ENCODE measurements at regions not wholly inside any gene's neighbourhood (a gene's known extent, or its start where the extent isn't known, plus 50 kb on each side); places are given as distances from the start of the nearest gene placed in this dataset.

- no peak overlapping the region for H3K14ac ChIP-seq (ENCODE audit: low read length)
- H3K9me3 ChIP-seq (replicated peaks in 1 of 2; ENCODE audit: control insufficient read depth in 2 of 2, insufficient read depth in 1 of 2, low read depth in 1 of 2, low read length in 2 of 2), result no peaks in the 10 kb centered on the region
- no peak overlapping the region for H2AK5ac ChIP-seq (ENCODE audit: low read depth, low read length)
Observed at GRCh38 chr11:91404344-91404743, 820.3 kb upstream of the FAT3 start.

GRCh38 chr11:91397134-91397468, 827.5 kb upstream of the FAT3 start:
- H3K4me3 ChIP-seq (ENCODE audit: low read length in 2 of 2), result no peak overlapping the region
- H3K14ac ChIP-seq (ENCODE audit: low read length), result no peak overlapping the region
- H3K9me3 ChIP-seq (replicated peaks in 1 of 2; ENCODE audit: control insufficient read depth in 2 of 2, insufficient read depth in 1 of 2, low read depth in 1 of 2, low read length in 2 of 2), result no peaks in the 10 kb centered on the region
- H3K23ac ChIP-seq (ENCODE audit: low read depth, low read length, poor library complexity), result no peak overlapping the region
- H2BK5ac ChIP-seq (ENCODE audit: low read length), result no peak overlapping the region
- no peak overlapping the region for H3K18ac ChIP-seq (ENCODE audit: low read length)
- WGBS, 2 donors (ENCODE audit: extremely low coverage in 2 of 2, insufficient read length in 2 of 2, insufficient replicate concordance in 1 of 2), result no CpG with 5 or more reads among the region's 2 CpGs
- no peak overlapping the region for H4K91ac ChIP-seq (ENCODE audit: low read depth, low read length, poor library complexity)
- no peaks in the 10 kb centered on the region for H3K27me3 ChIP-seq (ENCODE audit: control insufficient read depth in 3 of 3, insufficient read depth in 3 of 3, low read depth in 1 of 3, low read length in 3 of 3)
- no peak for DNase-seq (ENCODE audit: low spot score)
- no peak overlapping the region for H2AFZ ChIP-seq (ENCODE audit: low read length)
- H3K36me3 ChIP-seq (replicated peaks in 1 of 2; ENCODE audit: control insufficient read depth in 2 of 2, insufficient read depth in 2 of 2, low read length in 2 of 2), result no peaks in the 10 kb centered on the region
- H3K27ac ChIP-seq (replicated peaks; ENCODE audit: low read length), result no peak overlapping the region
- no peak overlapping the region for H3K9ac ChIP-seq (ENCODE audit: low read depth, low read length, poor library complexity)
- H3K79me1 ChIP-seq (ENCODE audit: low read depth, low read length), result no peaks in the 10 kb centered on the region
- no peak overlapping the region for H2AK5ac ChIP-seq (ENCODE audit: low read depth, low read length)
- no peak overlapping the region for H2BK12ac ChIP-seq (ENCODE audit: low read length)
- no peak overlapping the region for H2BK120ac ChIP-seq (ENCODE audit: low read depth, low read length)
- H3K4me2 ChIP-seq (ENCODE audit: insufficient read depth, low read length, poor library complexity, severe bottlenecking), result no peak overlapping the region
- no peak overlapping the region for H2BK15ac ChIP-seq (ENCODE audit: low read length)
- H4K8ac ChIP-seq (ENCODE audit: low read depth, low read length), result no peak overlapping the region
- no peaks in the 10 kb centered on the region for H3K4me1 ChIP-seq (ENCODE audit: control insufficient read depth in 2 of 2, insufficient read depth in 1 of 2, low read depth in 1 of 2, low read length in 2 of 2)
- no peak overlapping the region for H3K4ac ChIP-seq (ENCODE audit: low read length)

More at GRCh38 chr11:91404344-91404743, 820.3 kb upstream of the FAT3 start:
- Histone ChIP-seq H3K27ac (replicated peaks; ENCODE audit: low read length) (no peak overlapping the region), H2AFZ (ENCODE audit: low read length) (no peak overlapping the region), H3K36me3 (replicated peaks in 1 of 2; ENCODE audit: control insufficient read depth in 2 of 2, insufficient read depth in 2 of 2, low read length in 2 of 2) (no peaks in the 10 kb centered on the region), H2BK5ac (ENCODE audit: low read length) (no peak overlapping the region), H4K8ac (ENCODE audit: low read depth, low read length) (no peak overlapping the region), H2BK120ac (ENCODE audit: low read depth, low read length) (no peak overlapping the region), H3K4me3 (ENCODE audit: low read length in 2 of 2) (no peak overlapping the region), H2BK15ac (ENCODE audit: low read length) (no peak overlapping the region), H3K9ac (ENCODE audit: low read depth, low read length, poor library complexity) (no peak overlapping the region), H3K4me2 (ENCODE audit: insufficient read depth, low read length, poor library complexity, severe bottlenecking) (no peak overlapping the region), H3K4ac (ENCODE audit: low read length) (no peak overlapping the region), H3K18ac (ENCODE audit: low read length) (no peak overlapping the region), H4K91ac (ENCODE audit: low read depth, low read length, poor library complexity) (no peak overlapping the region), H3K4me1 (ENCODE audit: control insufficient read depth in 2 of 2, insufficient read depth in 1 of 2, low read depth in 1 of 2, low read length in 2 of 2) (no peaks in the 10 kb centered on the region), H3K27me3 (ENCODE audit: control insufficient read depth in 3 of 3, insufficient read depth in 3 of 3, low read depth in 1 of 3, low read length in 3 of 3) (no peaks in the 10 kb centered on the region), H3K79me1 (ENCODE audit: low read depth, low read length) (no peaks in the 10 kb centered on the region), H3K23ac (ENCODE audit: low read depth, low read length, poor library complexity) (no peak overlapping the region), H2BK12ac (ENCODE audit: low read length) (no peak overlapping the region)
- no peak for DNase-seq (ENCODE audit: low spot score)

GRCh38 chr11:91396236-91397133, 828.1 kb upstream of the FAT3 start:
- Histone ChIP-seq H3K4me1 (ENCODE audit: control insufficient read depth in 2 of 2, insufficient read depth in 1 of 2, low read depth in 1 of 2, low read length in 2 of 2) (no peaks in the 10 kb centered on the region), H3K4me2 (ENCODE audit: insufficient read depth, low read length, poor library complexity, severe bottlenecking) (no peak overlapping the region), H3K9ac (ENCODE audit: low read depth, low read length, poor library complexity) (no peak overlapping the region), H3K36me3 (replicated peaks in 1 of 2; ENCODE audit: control insufficient read depth in 2 of 2, insufficient read depth in 2 of 2, low read length in 2 of 2) (no peaks in the 10 kb centered on the region), H3K23ac (ENCODE audit: low read depth, low read length, poor library complexity) (no peak overlapping the region), H4K91ac (ENCODE audit: low read depth, low read length, poor library complexity) (no peak overlapping the region), H4K8ac (ENCODE audit: low read depth, low read length) (no peak overlapping the region), H2BK5ac (ENCODE audit: low read length) (no peak overlapping the region), H3K79me1 (ENCODE audit: low read depth, low read length) (no peaks in the 10 kb centered on the region), H2BK15ac (ENCODE audit: low read length) (no peak overlapping the region), H3K4me3 (ENCODE audit: low read length in 2 of 2) (no peak overlapping the region), H2AK5ac (ENCODE audit: low read depth, low read length) (no peak overlapping the region), H3K18ac (ENCODE audit: low read length) (no peak overlapping the region), H3K14ac (ENCODE audit: low read length) (no peak overlapping the region), H3K27me3 (ENCODE audit: control insufficient read depth in 3 of 3, insufficient read depth in 3 of 3, low read depth in 1 of 3, low read length in 3 of 3) (no peaks in the 10 kb centered on the region), H3K9me3 (replicated peaks in 1 of 2; ENCODE audit: control insufficient read depth in 2 of 2, insufficient read depth in 1 of 2, low read depth in 1 of 2, low read length in 2 of 2) (no peaks in the 10 kb centered on the region), H2BK120ac (ENCODE audit: low read depth, low read length) (no peak overlapping the region), H3K27ac (replicated peaks; ENCODE audit: low read length) (no peak overlapping the region), H2AFZ (ENCODE audit: low read length) (no peak overlapping the region), H3K4ac (ENCODE audit: low read length) (no peak overlapping the region), H2BK12ac (ENCODE audit: low read length) (no peak overlapping the region)
- DNase-seq (ENCODE audit: low spot score), result no peak
- no CpG with 5 or more reads among the region's 6 CpGs for WGBS, 2 donors (ENCODE audit: extremely low coverage in 2 of 2, insufficient read length in 2 of 2, insufficient replicate concordance in 1 of 2)

GRCh38 chr11:91394727-91395414, 829.7 kb upstream of the FAT3 start:
- H3K79me1 ChIP-seq (ENCODE audit: low read depth, low read length), result no peaks in the 10 kb centered on the region
- H2BK120ac ChIP-seq (ENCODE audit: low read depth, low read length), result no peak overlapping the region
- no peak overlapping the region for H2AK5ac ChIP-seq (ENCODE audit: low read depth, low read length)
- no peaks in the 10 kb centered on the region for H3K27me3 ChIP-seq (ENCODE audit: control insufficient read depth in 3 of 3, insufficient read depth in 3 of 3, low read depth in 1 of 3, low read length in 3 of 3)
- H2BK15ac ChIP-seq (ENCODE audit: low read length), result no peak overlapping the region
- H3K23ac ChIP-seq (ENCODE audit: low read depth, low read length, poor library complexity), result no peak overlapping the region
- H4K8ac ChIP-seq (ENCODE audit: low read depth, low read length), result no peak overlapping the region
- no peak overlapping the region for H3K4me2 ChIP-seq (ENCODE audit: insufficient read depth, low read length, poor library complexity, severe bottlenecking)
- WGBS, 2 donors (ENCODE audit: extremely low coverage in 2 of 2, insufficient read length in 2 of 2, insufficient replicate concordance in 1 of 2), result no CpG with 5 or more reads among the region's 5 CpGs
- H3K4ac ChIP-seq (ENCODE audit: low read length), result no peak overlapping the region
- H3K18ac ChIP-seq (ENCODE audit: low read length), result no peak overlapping the region
- H2BK12ac ChIP-seq (ENCODE audit: low read length), result no peak overlapping the region
- H3K4me3 ChIP-seq (ENCODE audit: low read length in 2 of 2), result no peak overlapping the region
- H3K9me3 ChIP-seq (replicated peaks in 1 of 2; ENCODE audit: control insufficient read depth in 2 of 2, insufficient read depth in 1 of 2, low read depth in 1 of 2, low read length in 2 of 2), result no peaks in the 10 kb centered on the region
- no peak for DNase-seq (ENCODE audit: low spot score)
- H2AFZ ChIP-seq (ENCODE audit: low read length), result no peak overlapping the region
- H3K9ac ChIP-seq (ENCODE audit: low read depth, low read length, poor library complexity), result no peak overlapping the region
- H3K14ac ChIP-seq (ENCODE audit: low read length), result no peak overlapping the region
- H4K91ac ChIP-seq (ENCODE audit: low read depth, low read length, poor library complexity), result no peak overlapping the region
- H3K27ac ChIP-seq (replicated peaks; ENCODE audit: low read length), result no peak overlapping the region
- no peaks in the 10 kb centered on the region for H3K36me3 ChIP-seq (replicated peaks in 1 of 2; ENCODE audit: control insufficient read depth in 2 of 2, insufficient read depth in 2 of 2, low read length in 2 of 2)
- H3K4me1 ChIP-seq (ENCODE audit: control insufficient read depth in 2 of 2, insufficient read depth in 1 of 2, low read depth in 1 of 2, low read length in 2 of 2), result no peaks in the 10 kb centered on the region
- H2BK5ac ChIP-seq (ENCODE audit: low read length), result no peak overlapping the region
